GM23248 (cell line): ENCODE measurements at regions not wholly inside any gene's neighbourhood (a gene's known extent, or its start where the extent isn't known, plus 50 kb on each side); places are given as distances from the start of the nearest gene placed in this dataset.

Experiments
- EZH2 ChIP-seq: fragments of 200-600 bp; sonication (generic); IDR thresholded peaks from 2 replicates; pipeline ENCODE4 v1.6.1; 2018; ENCODE audit warnings: antibody characterized with exemption, mild to moderate bottlenecking; ENCODE audit not compliant: insufficient read depth, poor library complexity, severe bottlenecking
- EZH2phosphoT487 ChIP-seq: fragments of 200-600 bp; sonication (generic); IDR thresholded peaks from 2 replicates; pipeline ENCODE4 v1.6.1; 2018; ENCODE audit warnings: antibody characterized with exemption, moderate library complexity, mild to moderate bottlenecking, low read depth; ENCODE audit not compliant: insufficient read depth

- TF ChIP-seq EZH2 (no peak), EZH2phosphoT487 (no peak)
Observed at GRCh38 chr9:105121861-105122430, 122.5 kb upstream of the SLC44A1 start.
